OCI-LY7 (cell line): ENCODE measurements at regions not wholly inside any gene's neighbourhood (a gene's known extent, or its start where the extent isn't known, plus 50 kb on each side); places are given as distances from the start of the nearest gene placed in this dataset.
A peak's percentile ranks its signal among the peaks of the same experiment; 100 is the strongest.
"Not testable (repeated sequence)": the region's sequence is repeated elsewhere in the genome, so short reads cannot be mapped to it uniquely, and the experiment has no call there.

Experiments used
- BruUV-seq: library from RNA; stranded (reverse); fragments of 400-500 nt; replicated peaks from 2 replicates; lab custom pipeline; 2021; lab: Mats Ljungman, UMichigan
- CTCF ChIA-PET: fragments of 300-600 bp; sonication (Branson Sonifier 250); formaldehyde crosslinking; loops from one replicate; lab custom pipeline; 2022; ENCODE audit warnings: antibody characterized with exemption; ENCODE audit not compliant: unreplicated experiment; lab: Charles Lee
- POLR2A ChIA-PET: fragments of 300-600 bp; sonication (Branson Sonifier 250); formaldehyde crosslinking; loops from one replicate; lab custom pipeline; 2022; ENCODE audit warnings: antibody characterized with exemption; lab: Charles Lee
- DNase-seq: peaks from one replicate; pipeline ENCODE4 v3.0.0-alpha.2; 2015; ENCODE audit warnings: low spot score
- H2AFZ ChIP-seq: fragments of 200-600 bp; sonication (generic), shearing (Covaris generic); 2 replicates; pipeline ENCODE4 v1.6.1; 2014; ENCODE audit warnings: mild to moderate bottlenecking, antibody characterized with exemption, low read length, moderate library complexity
- H3K27ac ChIP-seq: fragments of 200-600 bp; sonication (generic); 2 replicates; pipeline ENCODE4 v1.5.1; 2014; ENCODE audit warnings: mixed run types, low read depth, mild to moderate bottlenecking, moderate library complexity, low read length, inconsistent platforms; ENCODE audit not compliant: poor library complexity, severe bottlenecking
- H3K36me3 ChIP-seq: fragments of 200-600 bp; sonication (generic); 2 replicates; pipeline ENCODE4 v1.6.1; 2014; ENCODE audit warnings: mild to moderate bottlenecking, antibody characterized with exemption, low read length, moderate library complexity, mixed read lengths; ENCODE audit not compliant: insufficient read depth
- H3K4me1 ChIP-seq: fragments of 200-600 bp; sonication (generic); 2 replicates; pipeline ENCODE4 v1.5.1; 2014; ENCODE audit warnings: mild to moderate bottlenecking, low read length; ENCODE audit not compliant: insufficient read depth, poor library complexity, severe bottlenecking
- H3K4me2 ChIP-seq: fragments of 200-600 bp; sonication (generic); 2 replicates; pipeline ENCODE4 v1.6.1; 2014; ENCODE audit warnings: mild to moderate bottlenecking, low read length
- H3K4me3 ChIP-seq: fragments of 200-600 bp; sonication (generic); 2 replicates; pipeline ENCODE4 v1.5.1; 2014; ENCODE audit warnings: mild to moderate bottlenecking, low read depth, low read length; ENCODE audit not compliant: poor library complexity, severe bottlenecking
- H3K79me2 ChIP-seq: fragments of 200-600 bp; sonication (generic); 2 replicates; pipeline ENCODE4 v1.6.1; 2016; ENCODE audit warnings: low read depth, mild to moderate bottlenecking, low read length, moderate library complexity, mixed read lengths; ENCODE audit not compliant: insufficient read depth
- H3K9me2 ChIP-seq: fragments of 200-600 bp; sonication (generic); 2 replicates; pipeline ENCODE4 v1.6.1; 2016; ENCODE audit warnings: mild to moderate bottlenecking, low read length, mixed read lengths; ENCODE audit not compliant: insufficient read depth
- H3K9me3 ChIP-seq: fragments of 200-600 bp; sonication (generic); 2 replicates; pipeline ENCODE4 v1.6.1; 2014; ENCODE audit warnings: mild to moderate bottlenecking, mixed run types, low read length, mixed read lengths
- H4K20me1 ChIP-seq: fragments of 200-600 bp; sonication (generic); 2 replicates; pipeline ENCODE4 v1.6.1; 2014; ENCODE audit warnings: mild to moderate bottlenecking, antibody characterized with exemption, low read length, moderate library complexity, mixed read lengths; ENCODE audit not compliant: insufficient read depth
- CTCF ChIP-seq: fragments of 200-600 bp; sonication (generic); conservative IDR thresholded peaks from 2 replicates; pipeline ENCODE4 v1.5.1; 2014; ENCODE audit warnings: mild to moderate bottlenecking, antibody characterized with exemption, low read length, moderate library complexity, mixed read lengths
- EZH2phosphoT487 ChIP-seq: fragments of 200-600 bp; sonication (generic); IDR thresholded peaks from 2 replicates; pipeline ENCODE4 v1.6.1; 2018; ENCODE audit warnings: low read depth, borderline replicate concordance, mild to moderate bottlenecking, mixed run types, antibody characterized with exemption, low read length, moderate library complexity, mixed read lengths
- intact Hi-C: fragments of 100-400 bp; cut with micrococcal nuclease; formaldehyde crosslinking; loops from one replicate; pipeline ENCODE4 v1.10.0; 2022; ENCODE audit not compliant: unreplicated experiment

- ChIA-PET CTCF (no interaction called here), POLR2A (interaction anchor here (1.6 kb wide), 1 partner anchor 8 kb away, joined by 5 read pairs; no protein-coding TSS in a partner anchor)
- Histone ChIP-seq H3K4me1 (peaks cover 14% of the 10 kb centered on the region), H3K9me2 (no peaks in the 10 kb centered on the region), H4K20me1 (no peaks in the 10 kb centered on the region), H3K79me2 (no peaks in the 10 kb centered on the region), H3K4me3 (no peak overlapping the region), H3K36me3 (no peaks in the 10 kb centered on the region), H3K4me2 (no peak overlapping the region), H3K9me3 (no peaks in the 10 kb centered on the region), H3K27ac (no peak overlapping the region), H2AFZ (no peak overlapping the region)
- DNase-seq = no peak
- TF ChIP-seq CTCF (0 out of 2 replicates have a peak, but pooled peaks have one; percentile 17), EZH2phosphoT487 (no peak)
- intact Hi-C loops = no loop called here
- no TSS peak for BruUV-seq
Observed at GRCh38 chr4:81715757-81716156, 244.1 kb upstream of the RASGEF1B start.

- H4K20me1 ChIP-seq, CTCF ChIA-PET, intact Hi-C loops, H3K36me3 ChIP-seq, H3K4me2 ChIP-seq, H3K4me3 ChIP-seq, H3K9me3 ChIP-seq, H2AFZ ChIP-seq, H3K27ac ChIP-seq, H3K79me2 ChIP-seq, H3K9me2 ChIP-seq, DNase-seq, BruUV-seq: not testable (repeated sequence)
- H3K4me1 ChIP-seq = peaks cover 14% of the 10 kb centered on the region
- POLR2A ChIA-PET = interaction anchor here (1.6 kb wide), 1 partner anchor 9 kb away, joined by 5 read pairs; no protein-coding TSS in a partner anchor
Observed at GRCh38 chr4:81715357-81715756, 243.7 kb upstream of the RASGEF1B start.

GRCh38 chr4:81714291-81714690 is 242.6 kb upstream of the RASGEF1B start:
- Histone ChIP-seq H4K20me1 (no peaks in the 10 kb centered on the region), H2AFZ (no peak overlapping the region), H3K36me3 (no peaks in the 10 kb centered on the region), H3K9me3 (no peaks in the 10 kb centered on the region), H3K79me2 (no peaks in the 10 kb centered on the region), H3K4me3 (no peak overlapping the region), H3K4me2 (no peak overlapping the region), H3K27ac (no peak overlapping the region), H3K9me2 (no peaks in the 10 kb centered on the region), H3K4me1 (peaks cover 14% of the 10 kb centered on the region)
- CTCF ChIA-PET = no interaction called here
- BruUV-seq = no TSS peak
- POLR2A ChIA-PET = no interaction called here
- intact Hi-C loops = no loop called here
- no peak for TF ChIP-seq EZH2phosphoT487
- no peak for TF ChIP-seq CTCF
- DNase-seq = no peak
